ENCODE measurements at regions not wholly inside any gene's neighbourhood (a gene's known extent, or its start where the extent isn't known, plus 50 kb on each side); places are given as distances from the start of the nearest gene placed in this dataset.
A peak's percentile ranks its signal among the peaks of the same experiment; 100 is the strongest.

DNA sequence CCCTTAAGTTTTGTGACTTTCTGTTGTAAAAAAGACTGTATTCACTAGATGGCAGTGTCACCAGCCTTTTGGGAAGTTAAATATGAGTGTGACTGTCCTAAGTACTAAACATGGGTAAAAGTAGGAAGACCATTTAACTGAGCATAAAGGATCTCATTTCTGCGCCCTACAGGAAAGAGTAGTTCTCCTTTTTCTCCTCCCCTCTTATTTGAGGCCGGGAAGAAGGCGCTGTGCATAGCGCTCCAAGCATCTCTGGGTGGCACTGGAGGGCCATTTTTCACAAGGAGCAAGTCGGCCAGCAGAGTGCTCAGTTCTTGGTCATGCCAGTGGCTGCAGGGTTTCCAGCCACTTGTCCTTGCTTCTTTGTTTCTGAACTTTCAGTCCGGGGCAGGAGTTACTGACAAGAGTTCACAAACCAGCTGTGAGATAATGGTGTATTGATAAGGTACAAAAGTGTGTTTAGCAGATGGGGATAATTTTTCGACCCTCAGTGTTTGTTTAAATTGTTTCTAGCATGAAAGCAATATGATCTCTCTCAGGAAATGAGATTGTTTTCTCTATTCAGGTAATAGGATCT lies 227.6 kb upstream of the DMRT1 start:
- TF ChIP-seq, protein P1, sequence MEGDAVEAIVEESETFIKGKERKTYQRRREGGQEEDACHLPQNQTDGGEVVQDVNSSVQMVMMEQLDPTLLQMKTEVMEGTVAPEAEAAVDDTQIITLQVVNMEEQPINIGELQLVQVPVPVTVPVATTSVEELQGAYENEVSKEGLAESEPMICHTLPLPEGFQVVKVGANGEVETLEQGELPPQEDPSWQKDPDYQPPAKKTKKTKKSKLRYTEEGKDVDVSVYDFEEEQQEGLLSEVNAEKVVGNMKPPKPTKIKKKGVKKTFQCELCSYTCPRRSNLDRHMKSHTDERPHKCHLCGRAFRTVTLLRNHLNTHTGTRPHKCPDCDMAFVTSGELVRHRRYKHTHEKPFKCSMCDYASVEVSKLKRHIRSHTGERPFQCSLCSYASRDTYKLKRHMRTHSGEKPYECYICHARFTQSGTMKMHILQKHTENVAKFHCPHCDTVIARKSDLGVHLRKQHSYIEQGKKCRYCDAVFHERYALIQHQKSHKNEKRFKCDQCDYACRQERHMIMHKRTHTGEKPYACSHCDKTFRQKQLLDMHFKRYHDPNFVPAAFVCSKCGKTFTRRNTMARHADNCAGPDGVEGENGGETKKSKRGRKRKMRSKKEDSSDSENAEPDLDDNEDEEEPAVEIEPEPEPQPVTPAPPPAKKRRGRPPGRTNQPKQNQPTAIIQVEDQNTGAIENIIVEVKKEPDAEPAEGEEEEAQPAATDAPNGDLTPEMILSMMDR (IDR thresholded peaks at IDR 0.05 in 4 of 5, conservative IDR thresholded peaks at IDR 0.05 in 1 of 5), result peak in 4 of 5 experiments; percentile 80 to 96 (median 82)
- TF ChIP-seq POLR2A (IDR thresholded peaks at IDR 0.05), result no peak
